SK-N-SH treated with all-trans-retinoic acid at 6 μM for 48 hours (cell line): ENCODE measurements at regions not wholly inside any gene's neighbourhood (a gene's known extent, or its start where the extent isn't known, plus 50 kb on each side); places are given as distances from the start of the nearest gene placed in this dataset.

Experiments used
- ARNTL ChIP-seq: fragments of 450-650 bp; formaldehyde crosslinking; IDR thresholded peaks from 2 replicates; pipeline ENCODE4 v1.5.0; 2020; ENCODE audit warnings: low read depth, mild to moderate bottlenecking, moderate library complexity, borderline replicate concordance
- BACH2 ChIP-seq: fragments of 250-450 bp; sonication (Bioruptor Pico); IDR thresholded peaks from 2 replicates; pipeline ENCODE4 v1.9.0; 2021; ENCODE audit warnings: mild to moderate bottlenecking, borderline replicate concordance
- CREB5 ChIP-seq: fragments of 250-450 bp; sonication (Bioruptor Pico); IDR thresholded peaks from 2 replicates; pipeline ENCODE4 v1.5.1; 2020; ENCODE audit warnings: low read depth, mild to moderate bottlenecking, moderate library complexity
- OSR1 ChIP-seq: fragments of 250-450 bp; sonication (Bioruptor Pico); IDR thresholded peaks from 2 replicates; pipeline ENCODE4 v1.8.0; 2022; ENCODE audit warnings: moderate library complexity, mild to moderate bottlenecking, inconsistent platforms
- PATZ1 ChIP-seq: fragments of 250-450 bp; sonication (Bioruptor Pico); IDR thresholded peaks from 2 replicates; pipeline ENCODE4 v1.8.0; 2020; ENCODE audit warnings: mild to moderate bottlenecking, moderate library complexity, borderline replicate concordance
- PPARA ChIP-seq: fragments of 250-450 bp; sonication (Bioruptor Pico); IDR thresholded peaks from 2 replicates; pipeline ENCODE4 v1.5.0; 2020; ENCODE audit warnings: mild to moderate bottlenecking, borderline replicate concordance
- TCF4 ChIP-seq: fragments of 250-450 bp; sonication (Bioruptor Pico); IDR thresholded peaks from 2 replicates; pipeline ENCODE4 v1.8.0; 2021; ENCODE audit warnings: mild to moderate bottlenecking, moderate library complexity, borderline replicate concordance
- TOX ChIP-seq: fragments of 250-450 bp; sonication (Bioruptor Pico); IDR thresholded peaks from 2 replicates; pipeline ENCODE4 v1.8.0; 2021; ENCODE audit warnings: mild to moderate bottlenecking, moderate library complexity, borderline replicate concordance
- TSHZ2 ChIP-seq: fragments of 250-450 bp; sonication (Bioruptor Pico); IDR thresholded peaks from 2 replicates; pipeline ENCODE4 v1.5.0; 2020; ENCODE audit warnings: mild to moderate bottlenecking, moderate library complexity
- ZC3H10 ChIP-seq: fragments of 250-450 bp; sonication (Bioruptor Pico); IDR thresholded peaks from 2 replicates; pipeline ENCODE4 v1.5.1; 2021; ENCODE audit warnings: mild to moderate bottlenecking, moderate library complexity
- ZNF70 ChIP-seq: fragments of 450-650 bp; formaldehyde crosslinking; IDR thresholded peaks from 2 replicates; pipeline ENCODE4 v1.5.0; 2020; ENCODE audit warnings: mild to moderate bottlenecking, moderate library complexity

GRCh38 chr3:176566757-176567156 lies 630.5 kb downstream of the TBL1XR1 start:
- TF ChIP-seq PATZ1 (CRISPR knock-in tag) (no peak), BACH2 (no peak), CREB5 (CRISPR knock-in tag) (no peak), ZC3H10 (CRISPR knock-in tag) (no peak), TSHZ2 (CRISPR knock-in tag) (no peak), ARNTL (CRISPR knock-in tag) (no peak), OSR1 (CRISPR knock-in tag) (no peak), TCF4 (CRISPR knock-in tag) (no peak), TOX (CRISPR knock-in tag) (no peak), ZNF70 (CRISPR knock-in tag) (no peak), PPARA (CRISPR knock-in tag) (no peak)
